ENCODE measurements at regions not wholly inside any gene's neighbourhood (a gene's known extent, or its start where the extent isn't known, plus 50 kb on each side); places are given as distances from the start of the nearest gene placed in this dataset.

DNA sequence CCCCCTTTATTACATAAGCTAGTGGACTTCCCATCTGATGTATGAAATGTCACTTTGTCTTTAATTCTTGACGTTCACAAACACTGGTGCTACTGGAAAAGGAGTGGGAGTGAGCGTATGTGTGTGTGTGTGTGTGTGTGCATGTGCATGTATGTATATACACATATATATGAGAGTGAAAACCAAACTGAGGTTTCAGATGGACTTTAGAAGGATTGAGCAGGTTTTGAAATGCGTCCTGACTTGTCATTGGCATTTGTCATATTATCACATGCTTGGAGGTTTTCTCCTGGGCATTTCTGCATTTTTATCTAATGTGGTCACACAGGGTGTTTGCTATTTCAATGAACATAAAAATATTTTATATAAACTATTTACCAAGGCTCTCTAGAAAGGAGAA lies 1085.9 kb downstream of the BCL11B start:
- TF ChIP-seq, protein P1, sequence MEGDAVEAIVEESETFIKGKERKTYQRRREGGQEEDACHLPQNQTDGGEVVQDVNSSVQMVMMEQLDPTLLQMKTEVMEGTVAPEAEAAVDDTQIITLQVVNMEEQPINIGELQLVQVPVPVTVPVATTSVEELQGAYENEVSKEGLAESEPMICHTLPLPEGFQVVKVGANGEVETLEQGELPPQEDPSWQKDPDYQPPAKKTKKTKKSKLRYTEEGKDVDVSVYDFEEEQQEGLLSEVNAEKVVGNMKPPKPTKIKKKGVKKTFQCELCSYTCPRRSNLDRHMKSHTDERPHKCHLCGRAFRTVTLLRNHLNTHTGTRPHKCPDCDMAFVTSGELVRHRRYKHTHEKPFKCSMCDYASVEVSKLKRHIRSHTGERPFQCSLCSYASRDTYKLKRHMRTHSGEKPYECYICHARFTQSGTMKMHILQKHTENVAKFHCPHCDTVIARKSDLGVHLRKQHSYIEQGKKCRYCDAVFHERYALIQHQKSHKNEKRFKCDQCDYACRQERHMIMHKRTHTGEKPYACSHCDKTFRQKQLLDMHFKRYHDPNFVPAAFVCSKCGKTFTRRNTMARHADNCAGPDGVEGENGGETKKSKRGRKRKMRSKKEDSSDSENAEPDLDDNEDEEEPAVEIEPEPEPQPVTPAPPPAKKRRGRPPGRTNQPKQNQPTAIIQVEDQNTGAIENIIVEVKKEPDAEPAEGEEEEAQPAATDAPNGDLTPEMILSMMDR (IDR thresholded peaks at IDR 0.05; ENCODE audit: insufficient read depth, low read length) = no peak
- no peak for TF ChIP-seq SPI1 (IDR thresholded peaks at IDR 0.05; ENCODE audit: borderline replicate concordance, low read depth)
- no peak for TF ChIP-seq REST (IDR thresholded peaks at IDR 0.05; ENCODE audit: insufficient replicate concordance, low read depth)
